PC-3 (cell line): ENCODE measurements at regions not wholly inside any gene's neighbourhood (a gene's known extent, or its start where the extent isn't known, plus 50 kb on each side); places are given as distances from the start of the nearest gene placed in this dataset.

Source experiments
- EZH2phosphoT487 ChIP-seq: fragments of 300-600 bp; sonication (generic); IDR thresholded peaks from 2 replicates; pipeline ENCODE4 v1.6.1; 2018; ENCODE audit warnings: mild to moderate bottlenecking, antibody characterized with exemption, low read length, borderline replicate concordance
- TF ChIP-seq, protein P1 (sequence below): fragments of 300-600 bp; sonication (generic); conservative IDR thresholded peaks from 2 replicates; pipeline ENCODE4 v1.5.1; 2017; ENCODE audit warnings: antibody characterized with exemption, low read depth, mild to moderate bottlenecking, low read length

DNA sequence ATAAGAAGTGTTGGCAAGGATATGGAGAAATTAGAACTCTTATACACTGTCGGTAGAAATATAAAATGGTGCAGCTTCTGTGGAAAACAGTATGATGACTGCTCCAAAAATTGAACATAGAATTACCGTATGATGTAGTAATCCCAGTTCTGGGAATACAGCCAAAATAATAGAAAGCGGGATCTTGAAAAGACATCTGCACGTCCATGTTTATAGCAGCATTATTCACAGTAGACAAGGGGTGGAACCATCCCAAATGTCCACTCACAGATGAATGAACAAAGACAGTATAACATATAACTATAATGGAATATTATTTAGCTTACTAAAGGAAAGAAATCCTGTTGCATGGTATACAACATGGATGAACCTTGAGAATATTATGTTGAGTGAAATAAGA lies 257.7 kb downstream of the TDRD15 start:
- TF ChIP-seq, protein P1, sequence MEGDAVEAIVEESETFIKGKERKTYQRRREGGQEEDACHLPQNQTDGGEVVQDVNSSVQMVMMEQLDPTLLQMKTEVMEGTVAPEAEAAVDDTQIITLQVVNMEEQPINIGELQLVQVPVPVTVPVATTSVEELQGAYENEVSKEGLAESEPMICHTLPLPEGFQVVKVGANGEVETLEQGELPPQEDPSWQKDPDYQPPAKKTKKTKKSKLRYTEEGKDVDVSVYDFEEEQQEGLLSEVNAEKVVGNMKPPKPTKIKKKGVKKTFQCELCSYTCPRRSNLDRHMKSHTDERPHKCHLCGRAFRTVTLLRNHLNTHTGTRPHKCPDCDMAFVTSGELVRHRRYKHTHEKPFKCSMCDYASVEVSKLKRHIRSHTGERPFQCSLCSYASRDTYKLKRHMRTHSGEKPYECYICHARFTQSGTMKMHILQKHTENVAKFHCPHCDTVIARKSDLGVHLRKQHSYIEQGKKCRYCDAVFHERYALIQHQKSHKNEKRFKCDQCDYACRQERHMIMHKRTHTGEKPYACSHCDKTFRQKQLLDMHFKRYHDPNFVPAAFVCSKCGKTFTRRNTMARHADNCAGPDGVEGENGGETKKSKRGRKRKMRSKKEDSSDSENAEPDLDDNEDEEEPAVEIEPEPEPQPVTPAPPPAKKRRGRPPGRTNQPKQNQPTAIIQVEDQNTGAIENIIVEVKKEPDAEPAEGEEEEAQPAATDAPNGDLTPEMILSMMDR, result no peak
- TF ChIP-seq EZH2phosphoT487, result no peak
